Thymus (tissue), 11 donors: ENCODE measurements at regions not wholly inside any gene's neighbourhood (a gene's known extent, or its start where the extent isn't known, plus 50 kb on each side); places are given as distances from the start of the nearest gene placed in this dataset.

Experiments
- DNase-seq, 9 donors: peaks; one replicate each; pipeline ENCODE4 v3.0.0-alpha.2; 2013; ENCODE audit warnings: low spot score in 9 of 9, low read depth in 6 of 9, missing footprints in 1 of 9
- H3K27ac ChIP-seq, 2 donors: one replicate each; pipeline ENCODE4 v1.5.1; 2013; ENCODE audit warnings: control low read depth in 1 of 2, low read depth in 1 of 2, low read length in 1 of 2, mild to moderate bottlenecking in 1 of 2, moderate library complexity in 1 of 2
- H3K27me3 ChIP-seq, 2 donors: one replicate each; pipeline ENCODE4 v1.5.1; 2013; ENCODE audit warnings: low read length in 1 of 2; ENCODE audit not compliant: control insufficient read depth in 2 of 2, insufficient read depth in 1 of 2
- H3K36me3 ChIP-seq, 2 donors: one replicate each; pipeline ENCODE4 v1.5.1; 2013; ENCODE audit warnings: low read length in 1 of 2, mild to moderate bottlenecking in 1 of 2, moderate library complexity in 1 of 2; ENCODE audit not compliant: control insufficient read depth in 2 of 2, insufficient read depth in 2 of 2
- H3K4me1 ChIP-seq, 2 donors: one replicate each; pipeline ENCODE4 v1.5.1; 2013; ENCODE audit warnings: low read length in 2 of 2; ENCODE audit not compliant: control insufficient read depth in 2 of 2, insufficient read depth in 2 of 2
- H3K4me3 ChIP-seq, 2 donors: one replicate each; pipeline ENCODE4 v1.5.1; 2013; ENCODE audit warnings: low read length in 2 of 2, control low read depth in 1 of 2, mild to moderate bottlenecking in 1 of 2
- H3K9me3 ChIP-seq, 2 donors: one replicate each; pipeline ENCODE4 v1.5.1; 2013; ENCODE audit warnings: low read length in 1 of 2, mild to moderate bottlenecking in 1 of 2; ENCODE audit not compliant: control insufficient read depth in 2 of 2, insufficient read depth in 1 of 2
- WGBS: extraction: QIAGEN DNeasy Blood & Tissue Kit; methylation state at CpG from one replicate; pipeline ENCODE4 v1.1.7; 2013; 5-methylcytosine and 5-hydroxymethylcytosine counted together
- donor health status: healthy.

GRCh38 chr1:191892716-191893115 lies 265.5 kb upstream of the RGS18 start:
- Histone ChIP-seq H3K4me1 (no peaks in the 10 kb centered on the region), H3K4me3 (no peak overlapping the region), H3K27me3 (no peaks in the 10 kb centered on the region), H3K9me3 (no peaks in the 10 kb centered on the region), H3K36me3 (no peaks in the 10 kb centered on the region), H3K27ac (no peak overlapping the region)
- no peak for DNase-seq

- H3K9me3 ChIP-seq = no peaks in the 10 kb centered on the region
- no peaks in the 10 kb centered on the region for H3K4me1 ChIP-seq
- no peaks in the 10 kb centered on the region for H3K36me3 ChIP-seq
- no peak overlapping the region for H3K27ac ChIP-seq
- 93% methylated on average over 2 of the region's 2 CpGs for WGBS
- DNase-seq = no peak
- no peak overlapping the region for H3K4me3 ChIP-seq
- no peaks in the 10 kb centered on the region for H3K27me3 ChIP-seq
Observed at GRCh38 chr1:191895049-191895448, 263.2 kb upstream of the RGS18 start.

GRCh38 chr1:191895462-191896058 lies 262.7 kb upstream of the RGS18 start:
- H3K4me3 ChIP-seq = no peak overlapping the region
- no peak for DNase-seq
- H3K4me1 ChIP-seq = no peaks in the 10 kb centered on the region
- no peaks in the 10 kb centered on the region for H3K36me3 ChIP-seq
- no peaks in the 10 kb centered on the region for H3K27me3 ChIP-seq
- H3K27ac ChIP-seq = no peak overlapping the region
- no peaks in the 10 kb centered on the region for H3K9me3 ChIP-seq

- H3K4me1 ChIP-seq = no peaks in the 10 kb centered on the region
- no peak overlapping the region for H3K4me3 ChIP-seq
- WGBS = 95% methylated on average over 3 of the region's 3 CpGs
- DNase-seq = no peak
- no peaks in the 10 kb centered on the region for H3K36me3 ChIP-seq
- H3K27ac ChIP-seq = no peak overlapping the region
- H3K9me3 ChIP-seq = no peaks in the 10 kb centered on the region
- no peaks in the 10 kb centered on the region for H3K27me3 ChIP-seq
Observed at GRCh38 chr1:191897134-191897533, 261.1 kb upstream of the RGS18 start.

GRCh38 chr1:191901651-191902050 lies 256.6 kb upstream of the RGS18 start:
- no peaks in the 10 kb centered on the region for H3K4me1 ChIP-seq
- no peak for DNase-seq
- H3K4me3 ChIP-seq = no peak overlapping the region
- H3K36me3 ChIP-seq = no peaks in the 10 kb centered on the region
- H3K27ac ChIP-seq = no peak overlapping the region
- 96% methylated on average over 7 of the region's 7 CpGs for WGBS
- H3K9me3 ChIP-seq = no peaks in the 10 kb centered on the region
- no peaks in the 10 kb centered on the region for H3K27me3 ChIP-seq

- peaks cover 0 to 6% of the 10 kb centered on the region in 2 donors for H3K9me3 ChIP-seq
- H3K27ac ChIP-seq = no peak overlapping the region
- no peak overlapping the region for H3K4me3 ChIP-seq
- no peaks in the 10 kb centered on the region for H3K4me1 ChIP-seq
- H3K36me3 ChIP-seq = no peaks in the 10 kb centered on the region
- DNase-seq = no peak
- H3K27me3 ChIP-seq = no peaks in the 10 kb centered on the region
Observed at GRCh38 chr1:191904991-191905390, 253.3 kb upstream of the RGS18 start.

GRCh38 chr1:191905781-191906180 lies 252.5 kb upstream of the RGS18 start:
- no peak for DNase-seq
- Histone ChIP-seq H3K27me3 (no peaks in the 10 kb centered on the region), H3K36me3 (no peaks in the 10 kb centered on the region), H3K27ac (no peak overlapping the region), H3K9me3 (peaks cover 0 to 6% of the 10 kb centered on the region in 2 donors), H3K4me1 (no peaks in the 10 kb centered on the region), H3K4me3 (no peak overlapping the region)
- WGBS = 91% methylated on average over 1 of the region's 1 CpG

GRCh38 chr1:191907121-191907520 lies 251.1 kb upstream of the RGS18 start:
- 86% methylated on average over 2 of the region's 2 CpGs for WGBS
- Histone ChIP-seq H3K9me3 (peaks cover 0 to 6% of the 10 kb centered on the region in 2 donors), H3K36me3 (no peaks in the 10 kb centered on the region), H3K27ac (no peak overlapping the region), H3K4me3 (no peak overlapping the region), H3K4me1 (no peaks in the 10 kb centered on the region), H3K27me3 (no peaks in the 10 kb centered on the region)
- DNase-seq = no peak

GRCh38 chr1:191910245-191910644 lies 248.0 kb upstream of the RGS18 start:
- 89% methylated on average over 2 of the region's 2 CpGs for WGBS
- H3K4me1 ChIP-seq = no peaks in the 10 kb centered on the region
- DNase-seq = no peak
- no peaks in the 10 kb centered on the region for H3K27me3 ChIP-seq
- no peak overlapping the region for H3K27ac ChIP-seq
- H3K9me3 ChIP-seq = peaks cover 0 to 6% of the 10 kb centered on the region in 2 donors
- no peaks in the 10 kb centered on the region for H3K36me3 ChIP-seq
- H3K4me3 ChIP-seq = no peak overlapping the region

GRCh38 chr1:191912517-191912916 lies 245.7 kb upstream of the RGS18 start:
- H3K9me3 ChIP-seq = peaks cover 0 to 6% of the 10 kb centered on the region in 2 donors
- no peak for DNase-seq
- H3K36me3 ChIP-seq = no peaks in the 10 kb centered on the region
- H3K27ac ChIP-seq = no peak overlapping the region
- no peak overlapping the region for H3K4me3 ChIP-seq
- WGBS = 87% methylated on average over 1 of the region's 1 CpG
- no peaks in the 10 kb centered on the region for H3K27me3 ChIP-seq
- no peaks in the 10 kb centered on the region for H3K4me1 ChIP-seq
